ENCODE measurements at regions not wholly inside any gene's neighbourhood (a gene's known extent, or its start where the extent isn't known, plus 50 kb on each side); places are given as distances from the start of the nearest gene placed in this dataset.

- H3K4me1 ChIP-seq (ENCODE audit: insufficient read depth, low read length), result no peaks in the 10 kb centered on the region
- intact Hi-C loops (cut with micrococcal nuclease), result no loop called here
- H3K4me3 ChIP-seq (ENCODE audit: low read length), result no peak overlapping the region
- H3K9me3 ChIP-seq (ENCODE audit: low read length), result no peaks in the 10 kb centered on the region
- H3K27me3 ChIP-seq (ENCODE audit: low read length), result no peaks in the 10 kb centered on the region
- DNase-seq (no peak), ATAC-seq (no peak)
- H4K20me1 ChIP-seq (ENCODE audit: low read length), result no peaks in the 10 kb centered on the region
- H3K27ac ChIP-seq (ENCODE audit: low read length), result no peak overlapping the region
- BruUV-seq (replicated peaks), result no TSS peak
- CTCF ChIA-PET, result no interaction called here
- no peaks in the 10 kb centered on the region for H3F3A ChIP-seq (ENCODE audit: low read length, unreplicated experiment)
- H3K9ac ChIP-seq (ENCODE audit: low read length), result no peak overlapping the region
- H3K9me2 ChIP-seq (replicated peaks; ENCODE audit: low read length), result no peaks in the 10 kb centered on the region
- TF ChIP-seq EZH2 (IDR thresholded peaks at IDR 0.05; ENCODE audit: low read length, unreplicated experiment) (no peak), EZH2phosphoT487 (IDR thresholded peaks at IDR 0.05; ENCODE audit: borderline replicate concordance, low read length) (no peak), CTCF (conservative IDR thresholded peaks at IDR 0.05; ENCODE audit: low read depth, low read length) (no peak)
- no peaks in the 10 kb centered on the region for H3K79me2 ChIP-seq (ENCODE audit: low read length)
- POLR2A ChIA-PET (ENCODE audit: unreplicated experiment), result no interaction called here
- H3K36me3 ChIP-seq (ENCODE audit: low read depth, low read length), result no peaks in the 10 kb centered on the region
- no peak overlapping the region for H2AFZ ChIP-seq (ENCODE audit: low read length)
- H3K4me2 ChIP-seq (ENCODE audit: low read length), result no peak overlapping the region
Measured at GRCh38 chr2:117432746-117433145, 381.7 kb upstream of the DDX18 start.

- H4K20me1 ChIP-seq (ENCODE audit: low read length), result no peaks in the 10 kb centered on the region
- no peaks in the 10 kb centered on the region for H3K9me3 ChIP-seq (ENCODE audit: low read length)
- no peak overlapping the region for H2AFZ ChIP-seq (ENCODE audit: low read length)
- no peaks in the 10 kb centered on the region for H3K4me1 ChIP-seq (ENCODE audit: insufficient read depth, low read length)
- no peak overlapping the region for H3K27ac ChIP-seq (ENCODE audit: low read length)
- no peaks in the 10 kb centered on the region for H3K9me2 ChIP-seq (replicated peaks; ENCODE audit: low read length)
- no peak overlapping the region for H3K4me3 ChIP-seq (ENCODE audit: low read length)
- H3K9ac ChIP-seq (ENCODE audit: low read length), result no peak overlapping the region
- H3K36me3 ChIP-seq (ENCODE audit: low read depth, low read length), result no peaks in the 10 kb centered on the region
- intact Hi-C loops (cut with micrococcal nuclease), result no loop called here
- H3F3A ChIP-seq (ENCODE audit: low read length, unreplicated experiment), result no peaks in the 10 kb centered on the region
- POLR2A ChIA-PET (ENCODE audit: unreplicated experiment), result no interaction called here
- ATAC-seq (no peak), DNase-seq (no peak)
- no peaks in the 10 kb centered on the region for H3K27me3 ChIP-seq (ENCODE audit: low read length)
- no peaks in the 10 kb centered on the region for H3K79me2 ChIP-seq (ENCODE audit: low read length)
- CTCF ChIA-PET, result no interaction called here
- BruUV-seq (replicated peaks), result no TSS peak
- no peak for TF ChIP-seq CTCF (conservative IDR thresholded peaks at IDR 0.05; ENCODE audit: low read depth, low read length)
- TF ChIP-seq EZH2phosphoT487 (IDR thresholded peaks at IDR 0.05; ENCODE audit: borderline replicate concordance, low read length), result no peak
- TF ChIP-seq EZH2 (IDR thresholded peaks at IDR 0.05; ENCODE audit: low read length, unreplicated experiment), result no peak
- H3K4me2 ChIP-seq (ENCODE audit: low read length), result no peak overlapping the region
Measured at GRCh38 chr2:117436697-117437096, 377.8 kb upstream of the DDX18 start.

- BruUV-seq (replicated peaks), result no TSS peak
- H3K27me3 ChIP-seq (ENCODE audit: low read length), result no peaks in the 10 kb centered on the region
- H3K27ac ChIP-seq (ENCODE audit: low read length), result no peak overlapping the region
- H2AFZ ChIP-seq (ENCODE audit: low read length), result no peak overlapping the region
- ChIA-PET POLR2A (ENCODE audit: unreplicated experiment) (no interaction called here), CTCF (no interaction called here)
- H3K79me2 ChIP-seq (ENCODE audit: low read length), result no peaks in the 10 kb centered on the region
- DNase-seq (peak; percentile 43), ATAC-seq (no peak)
- H3K36me3 ChIP-seq (ENCODE audit: low read depth, low read length), result no peaks in the 10 kb centered on the region
- no peaks in the 10 kb centered on the region for H3K4me1 ChIP-seq (ENCODE audit: insufficient read depth, low read length)
- no peak overlapping the region for H3K4me2 ChIP-seq (ENCODE audit: low read length)
- intact Hi-C loops (cut with micrococcal nuclease), result loop anchor here (2.0 to 5.0 kb wide), 2 partner anchors 302 to 317 kb away; no protein-coding TSS in a partner anchor
- no peak for TF ChIP-seq EZH2 (IDR thresholded peaks at IDR 0.05; ENCODE audit: low read length, unreplicated experiment)
- TF ChIP-seq EZH2phosphoT487 (IDR thresholded peaks at IDR 0.05; ENCODE audit: borderline replicate concordance, low read length), result no peak
- TF ChIP-seq CTCF (conservative IDR thresholded peaks at IDR 0.05; ENCODE audit: low read depth, low read length), result peak; percentile 77
- no peaks in the 10 kb centered on the region for H3K9me3 ChIP-seq (ENCODE audit: low read length)
- H3K9me2 ChIP-seq (replicated peaks; ENCODE audit: low read length), result no peaks in the 10 kb centered on the region
- H3K4me3 ChIP-seq (ENCODE audit: low read length), result no peak overlapping the region
- H3K9ac ChIP-seq (ENCODE audit: low read length), result no peak overlapping the region
- no peaks in the 10 kb centered on the region for H3F3A ChIP-seq (ENCODE audit: low read length, unreplicated experiment)
- no peaks in the 10 kb centered on the region for H4K20me1 ChIP-seq (ENCODE audit: low read length)
Measured at GRCh38 chr2:117470311-117471095, 344.0 kb upstream of the DDX18 start.

Data from PC-3 (cell line).